ENCODE measurements at regions not wholly inside any gene's neighbourhood (a gene's known extent, or its start where the extent isn't known, plus 50 kb on each side); places are given as distances from the start of the nearest gene placed in this dataset.

GRCh38 chr14:96662116-96662970 lies 134.8 kb upstream of the VRK1 start:
- TF ChIP-seq, protein P1, sequence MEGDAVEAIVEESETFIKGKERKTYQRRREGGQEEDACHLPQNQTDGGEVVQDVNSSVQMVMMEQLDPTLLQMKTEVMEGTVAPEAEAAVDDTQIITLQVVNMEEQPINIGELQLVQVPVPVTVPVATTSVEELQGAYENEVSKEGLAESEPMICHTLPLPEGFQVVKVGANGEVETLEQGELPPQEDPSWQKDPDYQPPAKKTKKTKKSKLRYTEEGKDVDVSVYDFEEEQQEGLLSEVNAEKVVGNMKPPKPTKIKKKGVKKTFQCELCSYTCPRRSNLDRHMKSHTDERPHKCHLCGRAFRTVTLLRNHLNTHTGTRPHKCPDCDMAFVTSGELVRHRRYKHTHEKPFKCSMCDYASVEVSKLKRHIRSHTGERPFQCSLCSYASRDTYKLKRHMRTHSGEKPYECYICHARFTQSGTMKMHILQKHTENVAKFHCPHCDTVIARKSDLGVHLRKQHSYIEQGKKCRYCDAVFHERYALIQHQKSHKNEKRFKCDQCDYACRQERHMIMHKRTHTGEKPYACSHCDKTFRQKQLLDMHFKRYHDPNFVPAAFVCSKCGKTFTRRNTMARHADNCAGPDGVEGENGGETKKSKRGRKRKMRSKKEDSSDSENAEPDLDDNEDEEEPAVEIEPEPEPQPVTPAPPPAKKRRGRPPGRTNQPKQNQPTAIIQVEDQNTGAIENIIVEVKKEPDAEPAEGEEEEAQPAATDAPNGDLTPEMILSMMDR (IDR thresholded peaks at IDR 0.05; ENCODE audit: insufficient read depth, low read depth, low read length): no peak
- no peak for TF ChIP-seq EZH2 (IDR thresholded peaks at IDR 0.05; ENCODE audit: insufficient read depth, low read length)

Measured in astrocyte (in vitro differentiated cells and primary cell).